ENCODE measurements at regions not wholly inside any gene's neighbourhood (a gene's known extent, or its start where the extent isn't known, plus 50 kb on each side); places are given as distances from the start of the nearest gene placed in this dataset.
"Not testable (repeated sequence)": the region's sequence is repeated elsewhere in the genome, so short reads cannot be mapped to it uniquely, and the experiment has no call there.

GRCh38 chrX:122279746-122280145, 904.3 kb upstream of the GRIA3 start:
- no peak for DNase-seq (ENCODE audit: low spot score)

GRCh38 chrX:122299822-122300221, 884.3 kb upstream of the GRIA3 start:
- not testable (repeated sequence) for DNase-seq (ENCODE audit: low spot score)

- DNase-seq (ENCODE audit: low spot score) = no peak
Observed at GRCh38 chrX:122301491-122301890, 882.6 kb upstream of the GRIA3 start.

GRCh38 chrX:122303761-122304160, 880.3 kb upstream of the GRIA3 start:
- no peak for DNase-seq (ENCODE audit: low spot score)

GRCh38 chrX:122344816-122345215, 839.3 kb upstream of the GRIA3 start:
- no peak for DNase-seq (ENCODE audit: low spot score)

GRCh38 chrX:122363112-122363795, 820.8 kb upstream of the GRIA3 start:
- no peak for DNase-seq (ENCODE audit: low spot score)

- DNase-seq (ENCODE audit: low spot score) = not testable (repeated sequence)
Observed at GRCh38 chrX:122375533-122375932, 808.5 kb upstream of the GRIA3 start.

GRCh38 chrX:122389005-122389404, 795.1 kb upstream of the GRIA3 start:
- DNase-seq (ENCODE audit: low spot score) = no peak

- DNase-seq (ENCODE audit: low spot score) = no peak
Observed at GRCh38 chrX:122418758-122419157, 765.3 kb upstream of the GRIA3 start.

- no peak for DNase-seq (ENCODE audit: low spot score)
Observed at GRCh38 chrX:122421434-122422121, 762.5 kb upstream of the GRIA3 start.

GRCh38 chrX:122422547-122422946, 761.5 kb upstream of the GRIA3 start:
- no peak for DNase-seq (ENCODE audit: low spot score)

- no peak for DNase-seq (ENCODE audit: low spot score)
Observed at GRCh38 chrX:122434942-122435341, 749.1 kb upstream of the GRIA3 start.

- no peak for DNase-seq (ENCODE audit: low spot score)
Observed at GRCh38 chrX:122439831-122440230, 744.2 kb upstream of the GRIA3 start.

GRCh38 chrX:122440832-122441231, 743.2 kb upstream of the GRIA3 start:
- no peak for DNase-seq (ENCODE audit: low spot score)

- no peak for DNase-seq (ENCODE audit: low spot score)
Observed at GRCh38 chrX:122441451-122441850, 742.6 kb upstream of the GRIA3 start.

GRCh38 chrX:122445466-122445865, 738.6 kb upstream of the GRIA3 start:
- no peak for DNase-seq (ENCODE audit: low spot score)

GRCh38 chrX:122464341-122464740, 719.7 kb upstream of the GRIA3 start:
- DNase-seq (ENCODE audit: low spot score) = no peak

- DNase-seq (ENCODE audit: low spot score) = no peak
Observed at GRCh38 chrX:122475306-122475705, 708.8 kb upstream of the GRIA3 start.

GRCh38 chrX:122500556-122500955, 683.5 kb upstream of the GRIA3 start:
- DNase-seq (ENCODE audit: low spot score) = no peak

GRCh38 chrX:122501652-122502051, 682.4 kb upstream of the GRIA3 start:
- DNase-seq (ENCODE audit: low spot score) = no peak

GRCh38 chrX:122504026-122504425, 680.1 kb upstream of the GRIA3 start:
- no peak for DNase-seq (ENCODE audit: low spot score)

GRCh38 chrX:122512561-122513072, 671.5 kb upstream of the GRIA3 start:
- no peak for DNase-seq (ENCODE audit: low spot score)

- no peak for DNase-seq (ENCODE audit: low spot score)
Observed at GRCh38 chrX:122517786-122518185, 666.3 kb upstream of the GRIA3 start.
